SH-SY5Y (cell line): ENCODE measurements at regions not wholly inside any gene's neighbourhood (a gene's known extent, or its start where the extent isn't known, plus 50 kb on each side); places are given as distances from the start of the nearest gene placed in this dataset.

Experiments
- GATA2 ChIP-seq: IDR thresholded peaks from 2 replicates; pipeline ENCODE4 v1.6.1; 2011; ENCODE audit warnings: mild to moderate bottlenecking, low read depth, low read length
- GATA3 ChIP-seq: IDR thresholded peaks from 2 replicates; pipeline ENCODE4 v1.6.1; 2011; ENCODE audit warnings: low read depth, mild to moderate bottlenecking, low read length, moderate library complexity

- no peak for TF ChIP-seq GATA3
- no peak for TF ChIP-seq GATA2
Measured at GRCh38 chr2:16191431-16192200, 251.3 kb downstream of the MYCN start.

- no peak for TF ChIP-seq GATA2
- TF ChIP-seq GATA3: no peak
Measured at GRCh38 chr2:16190446-16191270, 250.3 kb downstream of the MYCN start.

DNA sequence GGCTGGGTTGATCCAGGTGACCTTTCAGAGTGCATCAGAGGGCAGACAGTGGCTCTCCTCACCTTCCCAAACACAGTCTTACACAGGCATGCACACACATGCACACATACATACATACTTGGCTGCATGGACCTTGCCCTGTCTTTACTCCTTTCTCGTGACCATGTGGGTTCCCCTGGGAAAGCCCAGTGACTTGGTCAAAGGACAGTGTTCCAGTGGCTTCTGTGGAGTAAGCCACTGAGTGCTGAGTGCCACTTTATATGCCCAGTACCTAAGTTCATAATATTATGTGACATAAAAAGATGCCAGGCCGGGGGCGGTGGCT, 249.4 kb downstream of the MYCN start:
- TF ChIP-seq GATA3: no peak
- no peak for TF ChIP-seq GATA2

GRCh38 chr2:16189029-16189835, 248.9 kb downstream of the MYCN start:
- no peak for TF ChIP-seq GATA3
- no peak for TF ChIP-seq GATA2

DNA sequence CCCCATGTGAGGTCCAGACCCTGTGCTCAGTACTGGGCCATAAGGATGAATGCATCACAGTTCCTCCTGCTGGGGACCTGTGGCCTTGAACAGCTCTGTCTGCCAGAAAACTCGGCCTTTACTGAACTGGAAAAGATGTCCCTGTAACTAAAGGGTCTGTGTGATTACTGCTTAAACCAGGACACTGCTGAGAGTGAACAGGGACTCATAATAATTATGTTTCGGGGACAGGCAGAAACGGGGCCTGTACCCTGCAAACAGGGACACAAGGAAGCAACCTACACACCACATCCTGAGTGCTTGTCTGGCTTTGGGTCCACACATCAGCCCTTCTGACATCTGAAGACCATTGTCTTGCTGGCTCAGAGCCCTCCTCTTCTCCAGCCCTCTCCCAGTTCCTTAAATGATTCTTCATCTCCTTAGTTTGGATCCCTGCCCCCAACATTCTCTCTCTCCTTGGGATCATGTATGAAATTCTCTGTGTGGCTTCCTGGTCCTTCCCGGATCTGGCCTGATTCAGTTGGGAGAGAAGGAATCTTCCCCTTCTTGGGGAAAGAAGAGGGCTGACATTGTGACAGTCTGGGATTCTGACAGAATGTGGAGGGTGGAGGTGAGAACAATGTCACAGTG, 248.0 kb downstream of the MYCN start:
- TF ChIP-seq GATA2: no peak
- no peak for TF ChIP-seq GATA3

DNA sequence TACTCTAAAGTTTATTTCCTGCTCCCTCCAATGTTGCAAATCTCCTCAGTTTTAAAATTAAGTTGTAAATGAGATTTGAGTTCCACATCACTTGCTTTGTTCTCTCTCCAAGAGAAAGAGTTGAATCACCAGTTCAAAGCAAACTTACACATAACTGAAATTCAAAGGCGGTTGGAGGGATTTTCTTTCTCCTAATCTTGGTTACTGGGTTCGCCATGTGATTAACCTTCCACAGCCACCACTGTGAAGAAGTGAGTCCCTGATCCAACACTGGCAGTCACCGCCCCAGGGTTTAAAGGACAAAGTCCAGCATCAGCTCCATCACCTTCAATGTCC, 247.1 kb downstream of the MYCN start:
- TF ChIP-seq GATA3 (no peak), GATA2 (no peak)

DNA sequence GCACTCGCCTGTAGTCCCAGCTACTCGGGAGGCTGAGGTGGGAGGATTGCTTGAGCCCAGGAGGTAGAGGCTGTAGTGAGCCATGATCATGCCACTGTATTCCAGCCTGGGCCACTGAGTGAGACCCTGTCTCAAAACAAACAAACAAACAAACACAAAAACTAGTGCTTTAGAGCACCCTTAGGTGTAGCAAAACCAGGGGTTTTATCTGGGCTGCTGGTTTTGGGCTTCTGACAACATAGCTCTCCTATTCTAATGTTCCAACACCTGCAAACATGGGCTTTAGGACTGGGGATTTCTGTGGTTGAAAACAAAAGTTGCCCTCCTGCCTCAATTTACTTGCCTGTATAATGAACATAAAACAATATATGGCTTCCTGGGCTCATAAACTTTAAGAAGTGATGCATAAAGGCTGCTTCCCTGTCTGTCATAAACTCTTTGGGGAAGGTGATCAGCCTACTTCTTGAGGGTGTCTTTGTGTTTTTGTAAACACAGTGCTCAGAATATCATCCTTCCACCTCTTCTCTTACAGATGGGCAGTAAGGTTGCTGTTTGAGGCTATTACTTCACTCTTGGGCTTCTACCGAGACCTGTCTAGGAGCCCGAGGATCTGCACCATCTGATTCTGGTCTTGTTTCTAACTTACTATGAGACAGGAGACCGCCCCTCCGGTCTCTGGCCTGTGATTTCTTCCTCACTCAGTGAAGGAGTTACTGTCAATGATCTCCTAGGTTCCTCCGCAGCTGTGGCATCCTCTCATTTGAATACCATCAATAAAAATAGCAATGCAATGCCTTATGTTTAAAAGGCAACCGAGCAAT, 246.5 kb downstream of the MYCN start:
- TF ChIP-seq GATA2: no peak
- TF ChIP-seq GATA3: no peak

GRCh38 chr2:16185801-16186272, 245.5 kb downstream of the MYCN start:
- TF ChIP-seq GATA2: no peak
- no peak for TF ChIP-seq GATA3

DNA sequence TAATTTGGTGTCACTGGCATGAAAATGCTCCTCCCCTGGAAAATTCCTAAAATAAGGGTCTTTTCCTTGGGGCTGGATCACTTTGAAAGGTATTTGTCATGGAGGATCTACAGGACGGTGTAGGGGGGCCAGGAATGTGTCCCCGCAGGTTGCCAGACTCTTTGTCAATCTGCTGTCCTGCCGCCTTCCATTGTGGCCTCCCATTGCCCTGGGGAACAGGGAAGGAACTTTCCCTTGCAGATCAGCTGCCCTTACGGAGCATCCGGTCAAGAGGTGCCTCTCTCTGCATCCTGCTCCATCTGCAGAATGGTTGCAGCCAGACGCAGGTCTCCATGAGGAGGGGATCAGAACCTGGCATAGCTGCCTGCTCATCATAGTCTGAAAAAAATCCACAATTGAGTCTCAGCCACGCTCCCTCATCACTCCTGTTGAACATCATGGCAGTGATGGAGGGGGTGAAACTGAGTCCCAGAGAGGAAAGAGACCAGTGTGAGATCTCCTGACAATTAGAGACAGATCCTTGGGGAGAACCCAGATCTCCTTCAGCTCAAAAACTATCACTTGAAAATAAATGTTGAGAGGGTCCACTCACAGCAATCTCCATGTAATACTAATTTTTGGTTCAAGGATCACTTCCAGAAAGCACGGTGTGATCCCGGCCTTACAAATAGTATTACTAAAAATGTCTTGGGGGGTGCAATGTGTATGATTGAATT, 244.8 kb downstream of the MYCN start:
- TF ChIP-seq GATA3: no peak
- no peak for TF ChIP-seq GATA2

DNA sequence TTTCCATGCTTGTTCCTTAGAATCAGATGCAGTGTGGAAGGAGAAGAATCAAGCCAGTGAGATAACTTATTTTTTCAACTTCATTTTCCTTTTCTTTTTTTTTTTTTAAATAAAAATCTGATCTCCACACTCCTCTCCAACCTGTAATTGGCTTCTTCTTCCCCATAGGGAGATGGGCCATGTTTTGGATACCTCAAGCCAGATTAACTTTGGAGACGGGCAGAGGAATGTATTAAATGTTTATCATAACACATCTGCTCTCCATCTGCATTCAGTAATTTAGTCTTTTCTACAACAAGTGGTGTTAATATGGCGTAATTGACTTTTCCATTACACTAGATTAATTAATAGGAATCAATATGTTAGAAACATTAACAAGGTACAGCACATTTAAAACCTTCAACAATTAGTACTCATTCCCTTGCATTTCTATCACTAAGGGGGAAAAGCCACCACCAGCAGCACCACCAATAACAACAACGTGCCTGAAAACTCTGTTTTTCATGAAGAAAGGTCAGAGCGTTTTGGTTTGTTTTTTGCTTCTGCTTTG, 244.1 kb downstream of the MYCN start:
- TF ChIP-seq GATA3 (no peak), GATA2 (no peak)

DNA sequence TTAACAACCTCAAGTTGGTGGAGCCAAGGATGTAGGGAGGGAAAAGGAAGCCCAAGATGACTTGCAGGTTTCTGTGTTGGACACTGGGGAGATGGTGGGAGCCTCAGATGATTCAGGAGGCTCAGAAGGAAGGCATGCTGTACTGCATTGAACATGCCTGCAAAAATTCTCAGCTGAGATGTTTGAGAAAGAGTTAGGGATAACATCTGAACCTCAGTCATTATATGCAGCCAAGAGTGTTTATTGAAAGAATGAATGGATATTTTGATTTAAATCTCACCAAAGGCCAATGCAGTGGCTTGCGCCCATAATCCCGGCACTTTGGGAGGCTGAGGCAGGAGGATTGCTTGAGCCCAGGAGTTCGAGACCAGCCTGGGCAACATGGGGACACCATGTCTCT, 243.0 kb downstream of the MYCN start:
- TF ChIP-seq GATA3: no peak
- TF ChIP-seq GATA2: no peak

GRCh38 chr2:16182841-16183240, 242.5 kb downstream of the MYCN start:
- TF ChIP-seq GATA3 (no peak), GATA2 (no peak)
